ENCODE measurements at regions not wholly inside any gene's neighbourhood (a gene's known extent, or its start where the extent isn't known, plus 50 kb on each side); places are given as distances from the start of the nearest gene placed in this dataset.
"Not testable (repeated sequence)": the region's sequence is repeated elsewhere in the genome, so short reads cannot be mapped to it uniquely, and the experiment has no call there.

GRCh38 chr6:15911753-15912504 lies 217.0 kb upstream of the MYLIP start:
- DNase-seq (ENCODE audit: low spot score): no peak
- in situ Hi-C loops (cut with MboI; ENCODE audit: low sequenced_read_pairs, unreplicated experiment): no loop called here
- TF ChIP-seq CTCF (IDR thresholded peaks at IDR 0.05; ENCODE audit: borderline replicate concordance, control extremely low read depth, extremely low read depth, insufficient read depth, missing control alignments): no peak

- DNase-seq (ENCODE audit: low spot score): no peak
- no peak for TF ChIP-seq CTCF (IDR thresholded peaks at IDR 0.05; ENCODE audit: borderline replicate concordance, control extremely low read depth, extremely low read depth, insufficient read depth, missing control alignments)
- in situ Hi-C loops (cut with MboI; ENCODE audit: low sequenced_read_pairs, unreplicated experiment): no loop called here
Observed at GRCh38 chr6:15909290-15910070, 219.4 kb upstream of the MYLIP start.

GRCh38 chr6:15908871-15909270 lies 220.0 kb upstream of the MYLIP start:
- DNase-seq (ENCODE audit: low spot score): no peak
- in situ Hi-C loops (cut with MboI; ENCODE audit: low sequenced_read_pairs, unreplicated experiment): no loop called here
- TF ChIP-seq CTCF (IDR thresholded peaks at IDR 0.05; ENCODE audit: borderline replicate concordance, control extremely low read depth, extremely low read depth, insufficient read depth, missing control alignments): no peak

GRCh38 chr6:15907914-15908518 lies 220.9 kb upstream of the MYLIP start:
- in situ Hi-C loops (cut with MboI; ENCODE audit: low sequenced_read_pairs, unreplicated experiment): no loop called here
- DNase-seq (ENCODE audit: low spot score): no peak
- no peak for TF ChIP-seq CTCF (IDR thresholded peaks at IDR 0.05; ENCODE audit: borderline replicate concordance, control extremely low read depth, extremely low read depth, insufficient read depth, missing control alignments)

GRCh38 chr6:15907220-15907913 lies 221.5 kb upstream of the MYLIP start:
- DNase-seq (ENCODE audit: low spot score); in situ Hi-C loops (cut with MboI; ENCODE audit: low sequenced_read_pairs, unreplicated experiment): not testable (repeated sequence)

GRCh38 chr6:15906420-15907016 lies 222.4 kb upstream of the MYLIP start:
- in situ Hi-C loops (cut with MboI; ENCODE audit: low sequenced_read_pairs, unreplicated experiment): no loop called here
- no peak for DNase-seq (ENCODE audit: low spot score)
- no peak for TF ChIP-seq CTCF (IDR thresholded peaks at IDR 0.05; ENCODE audit: borderline replicate concordance, control extremely low read depth, extremely low read depth, insufficient read depth, missing control alignments)

All from GM13976 (cell line).